ENCODE measurements at regions not wholly inside any gene's neighbourhood (a gene's known extent, or its start where the extent isn't known, plus 50 kb on each side); places are given as distances from the start of the nearest gene placed in this dataset.

DNA sequence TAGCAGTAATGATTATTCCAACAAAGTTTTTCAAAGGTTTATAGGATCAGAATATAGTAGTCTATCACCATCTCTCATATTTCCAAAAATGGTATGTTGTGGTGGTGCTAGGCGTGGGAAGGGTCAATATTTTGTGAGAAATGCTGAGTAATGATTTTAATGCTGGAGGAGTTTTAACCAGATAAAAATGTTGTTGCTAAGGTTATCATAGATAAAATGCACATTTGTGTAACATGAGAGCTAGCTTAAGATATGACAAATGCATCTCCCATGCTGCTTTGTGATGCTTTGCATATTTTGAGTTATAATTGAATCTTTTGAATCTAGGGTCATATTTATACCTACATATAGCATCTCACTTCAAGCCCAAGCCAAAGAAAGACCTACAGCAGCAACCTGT lies 103.9 kb upstream of the ROBO1 start:
- H3K9me3 ChIP-seq (ENCODE audit: control insufficient read depth, low read length), result no peaks in the 10 kb centered on the region
- H3K9ac ChIP-seq (ENCODE audit: low read length), result no peak overlapping the region
- peak; percentile 28 for DNase-seq (ENCODE audit: low read depth)

DNA sequence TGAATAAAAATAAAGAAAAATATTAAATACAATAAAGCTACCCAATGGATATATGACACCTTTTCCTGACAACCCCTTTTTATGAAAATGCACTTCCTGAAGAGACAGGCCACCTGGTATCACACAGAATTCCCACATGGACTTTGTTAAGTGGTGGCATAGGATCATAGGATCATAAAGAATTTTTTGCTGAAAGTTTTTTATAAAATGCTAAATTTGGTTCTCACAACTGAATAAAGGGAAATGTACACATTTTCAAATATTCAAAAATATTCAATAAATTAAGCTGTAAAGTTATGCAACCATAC lies 102.5 kb upstream of the ROBO1 start:
- Histone ChIP-seq H3K9me3 (ENCODE audit: control insufficient read depth, low read length) (no peaks in the 10 kb centered on the region), H3K4me3 (ENCODE audit: low read length) (no peak overlapping the region), H3K9ac (ENCODE audit: low read length) (no peak overlapping the region), H3K36me3 (ENCODE audit: control insufficient read depth, insufficient read depth, low read length, severe bottlenecking) (no peaks in the 10 kb centered on the region), H3K27me3 (replicated peaks; ENCODE audit: control insufficient read depth, insufficient read depth, low read length) (no peaks in the 10 kb centered on the region), H3K4me1 (ENCODE audit: control insufficient read depth, insufficient read depth, low read length) (no peaks in the 10 kb centered on the region)
- DNase-seq (ENCODE audit: low read depth), result no peak

More for the DNA sequence above, 103.9 kb upstream of the ROBO1 start:
- Histone ChIP-seq H3K27me3 (replicated peaks; ENCODE audit: control insufficient read depth, insufficient read depth, low read length) (no peaks in the 10 kb centered on the region), H3K4me1 (ENCODE audit: control insufficient read depth, insufficient read depth, low read length) (no peaks in the 10 kb centered on the region), H3K4me3 (ENCODE audit: low read length) (no peak overlapping the region), H3K36me3 (ENCODE audit: control insufficient read depth, insufficient read depth, low read length, severe bottlenecking) (no peaks in the 10 kb centered on the region)

DNA sequence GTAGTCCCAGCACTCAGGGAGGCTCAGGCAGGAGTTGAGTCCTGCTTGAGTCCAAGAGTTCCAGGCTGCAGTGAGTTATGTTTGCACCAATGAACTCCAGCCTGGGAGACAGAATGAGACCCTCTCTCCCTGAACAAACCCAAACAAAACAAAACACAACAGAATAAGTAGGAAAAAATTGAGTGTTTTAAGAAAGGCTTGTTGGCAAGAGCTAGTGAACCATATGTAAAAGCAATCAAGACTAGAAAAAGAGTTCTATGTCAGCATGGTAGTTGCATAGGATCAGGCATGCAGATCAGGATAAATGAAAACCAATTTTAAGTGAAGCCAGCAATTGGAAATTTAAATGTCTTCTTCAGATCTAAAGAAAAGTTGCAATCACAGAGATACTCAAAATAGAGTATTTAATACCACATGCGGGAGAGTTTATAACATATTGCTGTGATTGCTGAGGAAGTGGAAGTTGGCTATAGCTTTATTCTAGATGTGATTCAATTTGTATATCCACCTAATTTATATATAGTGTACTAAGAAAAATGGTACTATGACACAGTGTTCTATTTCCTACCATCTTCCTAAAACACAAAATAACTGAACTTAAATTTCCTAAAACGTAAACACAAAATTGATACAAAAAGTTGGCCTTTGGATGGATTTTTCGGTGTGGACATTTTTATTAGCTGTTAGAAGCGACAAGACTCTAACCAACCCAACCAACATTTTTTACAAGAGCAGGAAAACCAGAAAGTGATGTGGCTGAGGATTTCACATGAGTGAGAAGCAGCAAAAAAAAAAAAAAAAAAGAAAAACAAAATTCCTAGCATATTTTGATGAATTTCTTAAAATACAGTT lies 101.9 kb upstream of the ROBO1 start:
- Histone ChIP-seq H3K27me3 (replicated peaks; ENCODE audit: control insufficient read depth, insufficient read depth, low read length) (no peaks in the 10 kb centered on the region), H3K4me3 (ENCODE audit: low read length) (no peak overlapping the region), H3K9ac (ENCODE audit: low read length) (no peak overlapping the region), H3K4me1 (ENCODE audit: control insufficient read depth, insufficient read depth, low read length) (no peaks in the 10 kb centered on the region), H3K9me3 (ENCODE audit: control insufficient read depth, low read length) (no peaks in the 10 kb centered on the region), H3K36me3 (ENCODE audit: control insufficient read depth, insufficient read depth, low read length, severe bottlenecking) (no peaks in the 10 kb centered on the region)
- DNase-seq (ENCODE audit: low read depth), result no peak

DNA sequence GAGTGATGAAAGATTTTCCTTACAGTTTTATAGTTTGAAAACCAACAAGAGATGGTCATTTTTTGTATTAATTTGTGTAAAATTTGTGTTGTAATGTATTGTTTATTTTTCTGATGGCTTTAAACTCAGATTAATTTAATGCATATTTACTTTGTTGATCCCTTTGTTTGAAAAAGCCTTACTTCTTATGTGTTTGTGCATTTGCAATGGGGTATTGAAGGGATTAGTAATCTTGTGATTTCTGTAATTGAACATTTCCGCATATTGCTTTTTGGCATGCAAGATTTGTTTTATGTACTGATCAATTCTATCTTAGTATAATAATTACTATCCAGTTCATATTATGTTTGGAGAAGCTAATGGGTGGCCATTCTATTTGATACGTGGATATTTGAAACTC lies 98.4 kb upstream of the ROBO1 start:
- H3K4me3 ChIP-seq (ENCODE audit: low read length), result no peak overlapping the region

DNA sequence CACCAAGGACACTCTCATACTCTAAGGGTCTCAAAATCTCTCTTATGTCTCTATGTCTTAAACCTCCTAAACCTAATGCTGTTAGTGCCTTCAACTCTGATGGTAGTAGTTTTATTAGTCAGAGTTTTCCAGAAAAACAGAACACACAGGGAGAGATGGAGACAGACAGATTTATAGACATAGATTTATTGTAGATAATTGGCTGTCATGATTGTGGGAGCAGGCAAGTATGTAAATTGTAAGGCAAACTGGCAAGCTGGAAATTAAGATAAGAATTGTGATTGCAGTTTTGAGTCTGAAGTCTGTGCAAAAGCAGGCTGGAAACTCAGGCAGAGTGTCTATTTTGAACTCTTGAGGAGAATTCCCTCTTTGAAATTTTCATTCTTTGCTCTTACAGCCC lies 96.3 kb upstream of the ROBO1 start:
- Histone ChIP-seq H3K27me3 (replicated peaks; ENCODE audit: control insufficient read depth, insufficient read depth, low read length) (no peaks in the 10 kb centered on the region), H3K9ac (ENCODE audit: low read length) (no peak overlapping the region), H3K4me1 (ENCODE audit: control insufficient read depth, insufficient read depth, low read length) (no peaks in the 10 kb centered on the region), H3K4me3 (ENCODE audit: low read length) (no peak overlapping the region), H3K9me3 (ENCODE audit: control insufficient read depth, low read length) (no peaks in the 10 kb centered on the region), H3K36me3 (ENCODE audit: control insufficient read depth, insufficient read depth, low read length, severe bottlenecking) (no peaks in the 10 kb centered on the region)
- DNase-seq (ENCODE audit: low read depth), result no peak

More for the DNA sequence above, 98.4 kb upstream of the ROBO1 start:
- Histone ChIP-seq H3K9ac (ENCODE audit: low read length) (no peak overlapping the region), H3K9me3 (ENCODE audit: control insufficient read depth, low read length) (no peaks in the 10 kb centered on the region), H3K27me3 (replicated peaks; ENCODE audit: control insufficient read depth, insufficient read depth, low read length) (no peaks in the 10 kb centered on the region), H3K36me3 (ENCODE audit: control insufficient read depth, insufficient read depth, low read length, severe bottlenecking) (no peaks in the 10 kb centered on the region), H3K4me1 (ENCODE audit: control insufficient read depth, insufficient read depth, low read length) (no peaks in the 10 kb centered on the region)
- DNase-seq (ENCODE audit: low read depth), result no peak

DNA sequence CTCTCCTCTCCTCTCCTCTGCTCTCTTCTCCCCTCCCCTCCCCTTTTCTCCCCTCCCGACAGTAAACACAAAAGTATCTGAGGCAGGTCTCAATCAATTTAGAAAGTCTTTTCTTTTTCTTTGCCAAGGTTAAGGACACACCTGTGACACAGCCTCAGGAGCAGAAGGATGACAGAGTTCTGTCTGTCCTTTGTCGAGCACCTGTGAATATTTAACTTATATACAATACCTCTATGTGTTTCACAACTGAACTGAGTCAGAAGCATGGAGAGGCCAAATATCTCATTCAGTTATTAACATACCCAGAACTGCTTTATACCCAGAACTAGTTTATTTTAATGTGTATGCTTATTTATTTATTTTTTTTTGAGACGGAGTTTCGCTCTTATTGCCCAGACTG lies 81.1 kb upstream of the ROBO1 start:
- Histone ChIP-seq H3K36me3 (ENCODE audit: control insufficient read depth, insufficient read depth, low read length, severe bottlenecking) (no peaks in the 10 kb centered on the region), H3K9ac (ENCODE audit: low read length) (no peak overlapping the region), H3K9me3 (ENCODE audit: control insufficient read depth, low read length) (no peaks in the 10 kb centered on the region), H3K4me1 (ENCODE audit: control insufficient read depth, insufficient read depth, low read length) (no peaks in the 10 kb centered on the region), H3K27me3 (replicated peaks; ENCODE audit: control insufficient read depth, insufficient read depth, low read length) (no peaks in the 10 kb centered on the region), H3K4me3 (ENCODE audit: low read length) (no peak overlapping the region)
- DNase-seq (ENCODE audit: low read depth), result no peak

DNA sequence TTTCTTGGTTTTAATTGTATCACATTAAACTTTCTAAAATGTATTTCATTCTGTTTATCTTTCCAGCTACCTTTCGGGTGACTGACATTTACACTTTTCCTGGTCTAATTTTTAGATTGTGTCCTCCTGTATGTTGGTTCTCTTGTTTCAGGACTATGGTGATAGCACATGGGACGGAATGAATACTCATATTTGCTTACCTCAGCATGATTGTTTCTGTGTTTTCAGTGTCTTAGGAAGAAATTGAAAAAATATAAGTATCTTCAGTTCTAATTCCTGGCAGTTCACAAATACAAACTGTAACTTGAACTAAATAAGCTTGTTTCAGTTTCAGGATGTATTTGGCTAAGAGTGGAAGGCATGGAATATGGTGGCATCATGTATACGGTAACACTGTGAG lies 80.1 kb upstream of the ROBO1 start:
- Histone ChIP-seq H3K27me3 (replicated peaks; ENCODE audit: control insufficient read depth, insufficient read depth, low read length) (no peaks in the 10 kb centered on the region), H3K4me3 (ENCODE audit: low read length) (no peak overlapping the region), H3K36me3 (ENCODE audit: control insufficient read depth, insufficient read depth, low read length, severe bottlenecking) (no peaks in the 10 kb centered on the region), H3K9me3 (ENCODE audit: control insufficient read depth, low read length) (no peaks in the 10 kb centered on the region), H3K4me1 (ENCODE audit: control insufficient read depth, insufficient read depth, low read length) (no peaks in the 10 kb centered on the region), H3K9ac (ENCODE audit: low read length) (no peak overlapping the region)
- DNase-seq (ENCODE audit: low read depth), result no peak

DNA sequence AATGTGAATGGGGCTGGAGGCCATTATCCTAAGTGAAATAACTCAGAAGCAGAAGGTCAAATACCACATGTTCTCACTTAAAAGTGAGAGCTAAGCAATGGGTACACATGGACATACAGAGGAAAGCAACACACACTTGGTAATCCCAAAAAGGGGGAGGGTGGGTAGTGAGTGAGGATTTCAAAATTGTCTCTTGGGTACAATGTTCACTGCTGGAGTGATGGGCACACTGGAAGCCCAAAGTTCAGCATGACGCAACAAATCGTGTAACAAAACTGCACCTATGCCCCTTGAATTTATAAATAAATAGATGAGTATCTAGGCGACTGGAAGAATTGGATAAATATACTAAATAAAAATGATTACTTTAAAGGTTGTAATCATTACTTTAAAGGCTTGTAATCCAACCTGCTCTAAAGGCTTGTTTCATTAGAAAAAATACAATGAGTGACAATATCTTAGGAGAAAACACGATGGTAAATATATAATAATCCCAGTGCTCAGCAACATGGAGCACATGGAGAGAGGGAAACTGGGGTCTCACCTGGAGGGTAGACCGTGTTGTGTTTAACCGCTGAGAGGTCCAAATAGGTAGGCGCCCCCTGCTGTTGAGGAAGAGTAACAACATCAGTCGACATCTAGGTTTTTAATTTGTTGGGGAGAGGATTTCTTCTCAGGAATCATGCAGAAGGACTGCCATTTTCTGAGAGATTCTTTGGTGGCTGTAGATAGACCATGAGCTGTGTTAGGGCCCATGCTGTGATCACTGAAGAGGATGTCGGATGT lies 78.5 kb upstream of the ROBO1 start:
- Histone ChIP-seq H3K9ac (ENCODE audit: low read length) (no peak overlapping the region), H3K4me3 (ENCODE audit: low read length) (no peak overlapping the region), H3K4me1 (ENCODE audit: control insufficient read depth, insufficient read depth, low read length) (no peaks in the 10 kb centered on the region), H3K9me3 (ENCODE audit: control insufficient read depth, low read length) (no peaks in the 10 kb centered on the region), H3K27me3 (replicated peaks; ENCODE audit: control insufficient read depth, insufficient read depth, low read length) (no peaks in the 10 kb centered on the region), H3K36me3 (ENCODE audit: control insufficient read depth, insufficient read depth, low read length, severe bottlenecking) (no peaks in the 10 kb centered on the region)
- no peak for DNase-seq (ENCODE audit: low read depth)

DNA sequence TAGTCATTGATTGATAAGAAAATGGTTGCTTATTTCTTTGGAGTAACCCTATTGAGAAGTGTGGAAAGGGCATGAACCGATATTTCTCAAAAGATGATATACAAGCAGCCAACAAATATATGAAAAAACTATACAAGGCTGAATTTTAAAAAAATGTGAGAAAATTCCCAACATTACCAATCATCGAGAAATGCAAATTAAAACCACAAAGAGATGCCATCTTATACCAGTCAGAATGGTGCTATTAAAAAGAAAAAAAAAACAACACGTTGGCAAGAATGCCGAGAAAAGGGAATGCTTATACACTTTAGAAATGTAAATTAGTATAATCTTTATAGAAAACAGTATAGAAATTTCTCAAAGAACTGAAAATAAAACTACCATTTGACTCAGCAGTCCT lies 77.7 kb upstream of the ROBO1 start:
- Histone ChIP-seq H3K4me1 (ENCODE audit: control insufficient read depth, insufficient read depth, low read length) (no peaks in the 10 kb centered on the region), H3K4me3 (ENCODE audit: low read length) (no peak overlapping the region), H3K9ac (ENCODE audit: low read length) (no peak overlapping the region), H3K9me3 (ENCODE audit: control insufficient read depth, low read length) (no peaks in the 10 kb centered on the region), H3K27me3 (replicated peaks; ENCODE audit: control insufficient read depth, insufficient read depth, low read length) (no peaks in the 10 kb centered on the region), H3K36me3 (ENCODE audit: control insufficient read depth, insufficient read depth, low read length, severe bottlenecking) (no peaks in the 10 kb centered on the region)
- DNase-seq (ENCODE audit: low read depth), result no peak

DNA sequence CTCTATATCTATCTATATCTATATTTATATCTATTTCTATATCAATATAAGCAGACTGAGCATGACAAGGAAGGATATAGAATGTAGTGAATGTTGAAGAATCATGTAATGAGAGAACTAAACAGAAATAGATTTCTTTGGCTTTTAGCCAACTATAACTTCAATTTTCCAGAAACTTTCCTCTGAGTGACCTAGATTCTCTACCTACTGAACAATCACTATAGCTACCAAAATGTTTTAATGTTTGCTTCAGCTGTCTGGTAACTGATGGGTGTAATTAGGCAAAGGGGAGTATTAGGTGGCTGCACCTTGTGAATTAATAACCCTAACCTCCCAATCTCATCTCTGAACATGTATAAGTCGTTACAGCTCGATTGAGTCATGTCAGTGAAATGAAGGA lies 76.4 kb upstream of the ROBO1 start:
- Histone ChIP-seq H3K4me1 (ENCODE audit: control insufficient read depth, insufficient read depth, low read length) (no peaks in the 10 kb centered on the region), H3K36me3 (ENCODE audit: control insufficient read depth, insufficient read depth, low read length, severe bottlenecking) (no peaks in the 10 kb centered on the region), H3K4me3 (ENCODE audit: low read length) (no peak overlapping the region), H3K9ac (ENCODE audit: low read length) (no peak overlapping the region), H3K27me3 (replicated peaks; ENCODE audit: control insufficient read depth, insufficient read depth, low read length) (no peaks in the 10 kb centered on the region), H3K9me3 (ENCODE audit: control insufficient read depth, low read length) (no peaks in the 10 kb centered on the region)
- DNase-seq (ENCODE audit: low read depth), result no peak

DNA sequence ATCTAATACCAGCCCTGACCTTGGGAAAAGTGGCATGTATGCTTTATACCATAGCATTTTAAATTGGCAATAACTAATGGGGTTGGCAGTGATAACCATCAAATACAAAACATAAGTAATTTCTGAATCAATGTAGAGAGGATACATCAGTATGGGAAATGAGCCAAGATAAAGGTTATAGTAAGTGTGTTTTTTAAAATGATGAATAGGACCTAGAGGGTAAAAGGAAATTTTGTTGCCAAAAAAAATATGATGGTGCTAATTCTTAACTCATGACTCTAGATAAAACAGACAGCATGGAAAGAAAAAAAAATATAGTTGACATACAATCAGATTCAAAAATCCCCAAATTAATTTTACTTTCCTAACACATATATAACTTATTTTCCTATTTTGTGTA lies 75.4 kb upstream of the ROBO1 start:
- H3K9ac ChIP-seq (ENCODE audit: low read length), result no peak overlapping the region
- no peaks in the 10 kb centered on the region for H3K27me3 ChIP-seq (replicated peaks; ENCODE audit: control insufficient read depth, insufficient read depth, low read length)
- no peaks in the 10 kb centered on the region for H3K4me1 ChIP-seq (ENCODE audit: control insufficient read depth, insufficient read depth, low read length)
- DNase-seq (ENCODE audit: low read depth), result no peak
- H3K4me3 ChIP-seq (ENCODE audit: low read length), result no peak overlapping the region
- H3K9me3 ChIP-seq (ENCODE audit: control insufficient read depth, low read length), result no peaks in the 10 kb centered on the region
- no peaks in the 10 kb centered on the region for H3K36me3 ChIP-seq (ENCODE audit: control insufficient read depth, insufficient read depth, low read length, severe bottlenecking)

Measured in adipocyte (in vitro differentiated cells).